ENCODE measurements at regions not wholly inside any gene's neighbourhood (a gene's known extent, or its start where the extent isn't known, plus 50 kb on each side); places are given as distances from the start of the nearest gene placed in this dataset.

DNA sequence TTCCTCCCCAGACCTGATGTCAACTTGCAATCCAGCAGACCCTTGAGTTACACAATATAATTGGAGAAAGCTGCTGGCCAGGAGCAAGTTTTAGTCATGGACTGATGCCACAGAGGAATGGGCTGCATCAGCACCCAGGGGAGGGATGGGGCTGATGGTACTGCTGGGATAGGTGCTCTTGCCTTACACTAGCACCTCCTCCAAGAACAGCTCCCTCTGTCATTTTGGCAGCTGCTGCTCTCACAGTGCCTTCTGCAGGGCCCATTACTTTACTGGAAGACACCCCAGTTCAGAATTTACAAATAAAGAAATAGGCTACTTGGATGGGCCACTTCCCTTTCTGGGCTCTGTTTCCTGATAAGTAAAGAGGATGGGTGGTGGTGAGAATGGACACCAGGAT is 85.3 kb upstream of the RORA start:
- Mint-ChIP-seq H3K9me3 (ENCODE audit: unreplicated experiment) (no peaks in the 10 kb centered on the region), H3K27me3 (ENCODE audit: insufficient read depth, unreplicated experiment) (peaks cover 18% of the 10 kb centered on the region), H3K36me3 (ENCODE audit: insufficient read depth, unreplicated experiment) (no peaks in the 10 kb centered on the region), H3K27ac (ENCODE audit: unreplicated experiment) (no peak overlapping the region), H3K4me3 (ENCODE audit: unreplicated experiment) (no peak overlapping the region), H3K4me1 (ENCODE audit: low read depth, unreplicated experiment) (no peaks in the 10 kb centered on the region)
- intact Hi-C loops (cut with micrococcal nuclease; ENCODE audit: unreplicated experiment) = no loop called here
- DNase-seq = no peak
- ChIA-PET CTCF (no interaction called here), POLR2A (no interaction called here)
- no TSS peak for BruUV-seq (replicated peaks)
- H3K9me3 ChIP-seq = no peaks in the 10 kb centered on the region
- H3K4me3 ChIP-seq (ENCODE audit: low read depth, low read length) = no peak overlapping the region
- H3K27me3 ChIP-seq (replicated peaks; ENCODE audit: control insufficient read depth, insufficient read depth, low read length) = no peaks in the 10 kb centered on the region
- H3K4me1 ChIP-seq = no peaks in the 10 kb centered on the region
- no peaks in the 10 kb centered on the region for H3K36me3 ChIP-seq (ENCODE audit: control insufficient read depth, insufficient read depth, low read length)
- TF ChIP-seq CTCF (IDR thresholded peaks at IDR 0.05; ENCODE audit: insufficient read depth in 1 of 2, low read depth in 1 of 2, low read length in 1 of 2, severe bottlenecking in 1 of 2, unreplicated experiment in 1 of 2) = no peak

DNA sequence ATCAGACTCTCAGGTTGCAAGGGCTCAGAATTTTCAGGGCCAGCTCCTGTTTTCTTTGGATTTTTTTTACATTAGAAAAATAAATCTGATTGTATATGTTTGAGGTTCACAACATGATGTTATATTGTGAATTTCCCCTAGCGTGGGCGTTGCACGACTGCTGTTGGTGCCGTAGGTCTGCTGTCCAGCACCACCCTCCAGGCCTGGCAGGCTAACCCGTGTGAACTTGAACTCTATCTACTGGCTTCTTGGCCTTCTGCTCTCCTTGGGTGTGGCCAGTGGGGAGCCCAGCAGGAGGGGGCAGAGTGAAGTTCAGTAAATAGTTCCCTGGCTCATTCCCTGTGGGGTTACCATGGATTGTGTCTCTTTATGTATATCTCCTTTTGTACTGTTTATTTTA is 80.5 kb upstream of the RORA start:
- no peaks in the 10 kb centered on the region for H3K27me3 ChIP-seq (replicated peaks; ENCODE audit: control insufficient read depth, insufficient read depth, low read length)
- no peaks in the 10 kb centered on the region for H3K36me3 ChIP-seq (ENCODE audit: control insufficient read depth, insufficient read depth, low read length)
- POLR2A ChIA-PET = no interaction called here
- H3K9me3 ChIP-seq = no peaks in the 10 kb centered on the region
- H3K9me3 Mint-ChIP-seq (ENCODE audit: unreplicated experiment) = no peaks in the 10 kb centered on the region
- no peak overlapping the region for H3K27ac Mint-ChIP-seq (ENCODE audit: unreplicated experiment)
- peaks cover 4% of the 10 kb centered on the region for H3K36me3 Mint-ChIP-seq (ENCODE audit: insufficient read depth, unreplicated experiment)
- no TSS peak for BruUV-seq (replicated peaks)
- no peaks in the 10 kb centered on the region for H3K4me1 Mint-ChIP-seq (ENCODE audit: low read depth, unreplicated experiment)
- H3K4me3 Mint-ChIP-seq (ENCODE audit: unreplicated experiment) = no peak overlapping the region
- CTCF ChIA-PET = no interaction called here
- DNase-seq = no peak
- no peak overlapping the region for H3K4me3 ChIP-seq (ENCODE audit: low read depth, low read length)
- TF ChIP-seq CTCF (IDR thresholded peaks at IDR 0.05; ENCODE audit: insufficient read depth in 1 of 2, low read depth in 1 of 2, low read length in 1 of 2, severe bottlenecking in 1 of 2, unreplicated experiment in 1 of 2) = no peak
- H3K27me3 Mint-ChIP-seq (ENCODE audit: insufficient read depth, unreplicated experiment) = peaks cover 20% of the 10 kb centered on the region
- no peaks in the 10 kb centered on the region for H3K4me1 ChIP-seq
- intact Hi-C loops (cut with micrococcal nuclease; ENCODE audit: unreplicated experiment) = no loop called here

DNA sequence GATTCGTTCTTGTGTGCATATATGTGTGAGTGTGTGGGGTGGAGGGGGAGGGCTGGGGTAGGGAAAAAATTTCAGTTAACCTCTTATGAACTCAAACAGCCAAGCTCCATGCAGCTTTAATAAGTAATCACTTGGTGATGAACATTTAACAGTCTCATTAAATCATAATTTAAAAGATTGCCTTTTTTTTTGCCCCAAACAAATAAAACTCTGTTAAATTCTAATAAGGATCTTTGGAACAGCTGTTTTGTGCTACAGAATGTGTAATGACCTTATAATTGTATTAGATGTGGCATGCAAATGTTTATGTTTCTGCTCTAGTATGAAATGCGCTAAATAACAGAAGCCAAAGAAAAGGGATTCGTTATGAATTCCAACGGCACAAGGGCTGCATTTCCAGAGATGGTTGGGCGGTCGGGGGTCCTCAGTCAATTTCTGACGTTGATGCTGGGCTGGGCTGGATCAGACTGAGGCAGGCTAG is 80.0 kb upstream of the RORA start:
- peaks cover 4% of the 10 kb centered on the region for H3K36me3 Mint-ChIP-seq (ENCODE audit: insufficient read depth, unreplicated experiment)
- no peak for DNase-seq
- no peaks in the 10 kb centered on the region for H3K9me3 ChIP-seq
- H3K9me3 Mint-ChIP-seq (ENCODE audit: unreplicated experiment) = no peaks in the 10 kb centered on the region
- H3K27me3 ChIP-seq (replicated peaks; ENCODE audit: control insufficient read depth, insufficient read depth, low read length) = no peaks in the 10 kb centered on the region
- no peaks in the 10 kb centered on the region for H3K4me1 Mint-ChIP-seq (ENCODE audit: low read depth, unreplicated experiment)
- no peaks in the 10 kb centered on the region for H3K4me1 ChIP-seq
- H3K4me3 ChIP-seq (ENCODE audit: low read depth, low read length) = no peak overlapping the region
- intact Hi-C loops (cut with micrococcal nuclease; ENCODE audit: unreplicated experiment) = no loop called here
- no peak overlapping the region for H3K27ac Mint-ChIP-seq (ENCODE audit: unreplicated experiment)
- BruUV-seq (replicated peaks) = no TSS peak
- no peak for TF ChIP-seq CTCF (IDR thresholded peaks at IDR 0.05; ENCODE audit: insufficient read depth in 1 of 2, low read depth in 1 of 2, low read length in 1 of 2, severe bottlenecking in 1 of 2, unreplicated experiment in 1 of 2)
- H3K4me3 Mint-ChIP-seq (ENCODE audit: unreplicated experiment) = no peak overlapping the region
- H3K36me3 ChIP-seq (ENCODE audit: control insufficient read depth, insufficient read depth, low read length) = no peaks in the 10 kb centered on the region
- H3K27me3 Mint-ChIP-seq (ENCODE audit: insufficient read depth, unreplicated experiment) = peaks cover 20% of the 10 kb centered on the region
- POLR2A ChIA-PET = no interaction called here
- CTCF ChIA-PET = no interaction called here

Measured in Caco-2 (cell line).